ENCODE measurements at regions not wholly inside any gene's neighbourhood (a gene's known extent, or its start where the extent isn't known, plus 50 kb on each side); places are given as distances from the start of the nearest gene placed in this dataset.

DNA sequence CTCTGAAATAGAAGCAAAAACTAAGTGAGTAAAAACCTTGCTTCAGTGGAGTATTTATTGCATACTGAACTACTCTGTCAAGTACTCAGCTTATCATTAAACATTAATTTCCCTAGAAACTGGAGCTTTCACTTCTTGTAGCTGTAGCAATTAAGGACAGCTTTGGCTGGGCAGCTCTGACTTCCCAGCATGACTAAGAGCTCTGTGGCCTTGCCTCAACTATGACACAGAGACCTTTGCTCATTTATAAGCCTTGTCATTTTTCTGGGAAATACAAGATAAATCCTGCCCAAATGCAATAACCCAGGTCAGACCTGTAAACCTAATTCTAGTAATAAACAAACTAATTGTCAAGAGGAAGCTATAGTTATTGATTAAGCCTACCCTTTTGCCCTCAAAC, 65.4 kb upstream of the STK32A start:
- TF ChIP-seq, protein P1, sequence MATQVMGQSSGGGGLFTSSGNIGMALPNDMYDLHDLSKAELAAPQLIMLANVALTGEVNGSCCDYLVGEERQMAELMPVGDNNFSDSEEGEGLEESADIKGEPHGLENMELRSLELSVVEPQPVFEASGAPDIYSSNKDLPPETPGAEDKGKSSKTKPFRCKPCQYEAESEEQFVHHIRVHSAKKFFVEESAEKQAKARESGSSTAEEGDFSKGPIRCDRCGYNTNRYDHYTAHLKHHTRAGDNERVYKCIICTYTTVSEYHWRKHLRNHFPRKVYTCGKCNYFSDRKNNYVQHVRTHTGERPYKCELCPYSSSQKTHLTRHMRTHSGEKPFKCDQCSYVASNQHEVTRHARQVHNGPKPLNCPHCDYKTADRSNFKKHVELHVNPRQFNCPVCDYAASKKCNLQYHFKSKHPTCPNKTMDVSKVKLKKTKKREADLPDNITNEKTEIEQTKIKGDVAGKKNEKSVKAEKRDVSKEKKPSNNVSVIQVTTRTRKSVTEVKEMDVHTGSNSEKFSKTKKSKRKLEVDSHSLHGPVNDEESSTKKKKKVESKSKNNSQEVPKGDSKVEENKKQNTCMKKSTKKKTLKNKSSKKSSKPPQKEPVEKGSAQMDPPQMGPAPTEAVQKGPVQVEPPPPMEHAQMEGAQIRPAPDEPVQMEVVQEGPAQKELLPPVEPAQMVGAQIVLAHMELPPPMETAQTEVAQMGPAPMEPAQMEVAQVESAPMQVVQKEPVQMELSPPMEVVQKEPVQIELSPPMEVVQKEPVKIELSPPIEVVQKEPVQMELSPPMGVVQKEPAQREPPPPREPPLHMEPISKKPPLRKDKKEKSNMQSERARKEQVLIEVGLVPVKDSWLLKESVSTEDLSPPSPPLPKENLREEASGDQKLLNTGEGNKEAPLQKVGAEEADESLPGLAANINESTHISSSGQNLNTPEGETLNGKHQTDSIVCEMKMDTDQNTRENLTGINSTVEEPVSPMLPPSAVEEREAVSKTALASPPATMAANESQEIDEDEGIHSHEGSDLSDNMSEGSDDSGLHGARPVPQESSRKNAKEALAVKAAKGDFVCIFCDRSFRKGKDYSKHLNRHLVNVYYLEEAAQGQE (IDR thresholded peaks at IDR 0.05; ENCODE audit: insufficient read depth in 1 of 2, low read depth in 2 of 2, low read length in 2 of 2): no peak
- TF ChIP-seq FOXP2 (optimal IDR thresholded peaks at IDR 0.05; ENCODE audit: borderline replicate concordance, extremely low read depth, extremely low read length, insufficient read depth) (no peak), SIN3A (IDR thresholded peaks at IDR 0.05; ENCODE audit: borderline replicate concordance, insufficient read depth, low read length) (no peak), POLR2AphosphoS5 (IDR thresholded peaks at IDR 0.05; ENCODE audit: low read depth, low read length) (no peak), TAF1 (IDR thresholded peaks at IDR 0.05; ENCODE audit: borderline replicate concordance, insufficient read depth, low read length) (no peak)

DNA sequence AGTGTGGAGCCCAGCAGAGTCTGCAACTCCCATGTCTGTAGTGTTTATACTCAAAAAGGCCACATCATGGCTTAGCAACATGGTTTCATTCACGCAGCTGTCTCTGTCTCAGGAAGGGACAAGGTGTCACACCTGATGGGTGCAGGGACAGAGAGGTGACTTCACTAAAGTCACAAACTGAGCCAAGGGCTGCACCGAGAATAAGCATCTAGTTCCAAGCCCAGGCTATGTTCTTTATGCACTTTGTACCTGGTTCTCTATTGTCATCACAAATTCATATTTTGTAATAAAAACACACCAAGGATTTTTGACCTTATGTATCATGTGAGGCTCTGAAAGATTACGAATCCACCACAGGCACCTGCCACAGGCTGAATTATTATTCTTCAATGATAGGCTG, 64.9 kb upstream of the STK32A start:
- TF ChIP-seq TAF1 (IDR thresholded peaks at IDR 0.05; ENCODE audit: borderline replicate concordance, insufficient read depth, low read length): no peak
- TF ChIP-seq SIN3A (IDR thresholded peaks at IDR 0.05; ENCODE audit: borderline replicate concordance, insufficient read depth, low read length): no peak
- no peak for TF ChIP-seq POLR2AphosphoS5 (IDR thresholded peaks at IDR 0.05; ENCODE audit: low read depth, low read length)
- no peak for TF ChIP-seq FOXP2 (optimal IDR thresholded peaks at IDR 0.05; ENCODE audit: borderline replicate concordance, extremely low read depth, extremely low read length, insufficient read depth)
- TF ChIP-seq, protein P1 (IDR thresholded peaks at IDR 0.05; ENCODE audit: insufficient read depth in 1 of 2, low read depth in 2 of 2, low read length in 2 of 2): no peak

DNA sequence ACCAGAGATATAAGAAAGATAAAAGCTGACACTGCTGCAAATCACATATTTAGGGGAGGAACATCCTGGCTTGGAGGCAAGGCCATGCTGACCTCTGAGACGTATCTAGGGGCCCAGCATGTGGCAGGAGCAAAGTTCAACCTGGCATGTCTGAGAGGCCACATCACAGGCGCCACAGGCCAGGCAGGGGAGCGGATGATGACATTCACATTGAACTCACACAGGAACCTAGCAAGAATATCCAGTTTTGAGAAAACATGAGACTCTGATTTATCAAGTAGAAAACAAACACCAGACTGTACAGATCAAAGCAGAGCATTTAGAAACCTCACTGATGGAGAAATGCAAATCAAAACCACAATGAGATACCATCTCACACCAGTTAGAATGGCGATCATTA, 64.2 kb upstream of the STK32A start:
- no peak for TF ChIP-seq TAF1 (IDR thresholded peaks at IDR 0.05; ENCODE audit: borderline replicate concordance, insufficient read depth, low read length)
- TF ChIP-seq, protein P1 (IDR thresholded peaks at IDR 0.05; ENCODE audit: insufficient read depth in 1 of 2, low read depth in 2 of 2, low read length in 2 of 2): no peak
- no peak for TF ChIP-seq SIN3A (IDR thresholded peaks at IDR 0.05; ENCODE audit: borderline replicate concordance, insufficient read depth, low read length)
- TF ChIP-seq POLR2AphosphoS5 (IDR thresholded peaks at IDR 0.05; ENCODE audit: low read depth, low read length): no peak
- no peak for TF ChIP-seq FOXP2 (optimal IDR thresholded peaks at IDR 0.05; ENCODE audit: borderline replicate concordance, extremely low read depth, extremely low read length, insufficient read depth)

DNA sequence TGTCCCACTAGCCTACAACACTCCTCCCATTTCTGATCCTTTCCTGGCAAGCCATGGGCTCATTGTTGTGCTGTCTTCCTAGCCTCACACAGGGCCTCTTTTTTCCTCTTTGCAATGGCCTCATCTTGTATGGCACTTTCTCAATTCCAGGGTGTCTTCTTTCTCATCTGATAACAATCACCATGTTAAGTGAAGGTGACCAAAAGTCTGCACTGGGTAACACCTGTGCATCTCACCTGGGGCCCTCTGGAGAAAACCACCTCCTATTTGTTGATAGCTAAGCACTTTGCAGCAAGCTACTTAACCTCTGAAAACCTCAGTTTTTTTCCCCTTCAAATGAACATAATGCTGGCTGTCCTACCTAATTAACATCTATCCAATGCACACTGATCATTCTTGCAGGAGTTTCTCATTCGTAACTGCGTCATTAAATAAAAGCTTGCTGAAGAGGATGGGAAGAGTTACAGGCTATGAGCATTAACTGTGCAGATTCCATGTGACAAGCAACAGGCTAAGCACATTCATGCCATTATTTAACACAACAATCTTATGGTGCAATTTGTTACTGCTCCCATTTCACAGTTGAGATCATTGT, 60.1 kb upstream of the STK32A start:
- no peak for TF ChIP-seq FOXP2 (optimal IDR thresholded peaks at IDR 0.05; ENCODE audit: borderline replicate concordance, extremely low read depth, extremely low read length, insufficient read depth)
- TF ChIP-seq POLR2AphosphoS5 (IDR thresholded peaks at IDR 0.05; ENCODE audit: low read depth, low read length): no peak
- TF ChIP-seq TAF1 (IDR thresholded peaks at IDR 0.05; ENCODE audit: borderline replicate concordance, insufficient read depth, low read length): no peak
- TF ChIP-seq, protein P1 (IDR thresholded peaks at IDR 0.05; ENCODE audit: insufficient read depth in 1 of 2, low read depth in 2 of 2, low read length in 2 of 2): no peak

Measured in PFSK-1 (cell line).